ENCODE measurements at regions not wholly inside any gene's neighbourhood (a gene's known extent, or its start where the extent isn't known, plus 50 kb on each side); places are given as distances from the start of the nearest gene placed in this dataset.
"Not testable (repeated sequence)": the region's sequence is repeated elsewhere in the genome, so short reads cannot be mapped to it uniquely, and the experiment has no call there.

GRCh38 chr5:1983401-1983800 is 100.7 kb upstream of the IRX4 start:
- no peaks in the 10 kb centered on the region for H3K36me3 ChIP-seq
- H3K9ac ChIP-seq, result no peak overlapping the region
- H3K4me3 Mint-ChIP-seq, result no peak overlapping the region
- no peak overlapping the region for H3K4me2 ChIP-seq
- no peak overlapping the region for H3K27ac Mint-ChIP-seq
- H3K4me1 ChIP-seq, result no peaks in the 10 kb centered on the region
- no peaks in the 10 kb centered on the region for H3K36me3 Mint-ChIP-seq
- TF ChIP-seq CTCF (IDR thresholded peaks at IDR 0.05) (no peak), EZH2 (IDR thresholded peaks at IDR 0.05) (no peak), EZH2phosphoT487 (IDR thresholded peaks at IDR 0.05) (no peak)
- no peaks in the 10 kb centered on the region for H3K9me3 Mint-ChIP-seq
- H3K9me3 ChIP-seq (ENCODE audit: low read depth), result no peaks in the 10 kb centered on the region
- H3K27ac ChIP-seq, result no peak overlapping the region
- no peak overlapping the region for H3K4me3 ChIP-seq
- no peaks in the 10 kb centered on the region for H4K20me1 ChIP-seq (ENCODE audit: low read depth)
- no peaks in the 10 kb centered on the region for H3K4me1 Mint-ChIP-seq
- no peak for DNase-seq (ENCODE audit: low spot score)
- no peaks in the 10 kb centered on the region for H3K79me2 ChIP-seq (ENCODE audit: low read depth)
- no peaks in the 10 kb centered on the region for H3F3A ChIP-seq (ENCODE audit: low read depth)
- no peaks in the 10 kb centered on the region for H3K27me3 ChIP-seq
- H3K27me3 Mint-ChIP-seq (ENCODE audit: insufficient read depth, low read depth), result peaks cover 4% of the 10 kb centered on the region
- H2AFZ ChIP-seq (replicated peaks), result no peak overlapping the region

DNA sequence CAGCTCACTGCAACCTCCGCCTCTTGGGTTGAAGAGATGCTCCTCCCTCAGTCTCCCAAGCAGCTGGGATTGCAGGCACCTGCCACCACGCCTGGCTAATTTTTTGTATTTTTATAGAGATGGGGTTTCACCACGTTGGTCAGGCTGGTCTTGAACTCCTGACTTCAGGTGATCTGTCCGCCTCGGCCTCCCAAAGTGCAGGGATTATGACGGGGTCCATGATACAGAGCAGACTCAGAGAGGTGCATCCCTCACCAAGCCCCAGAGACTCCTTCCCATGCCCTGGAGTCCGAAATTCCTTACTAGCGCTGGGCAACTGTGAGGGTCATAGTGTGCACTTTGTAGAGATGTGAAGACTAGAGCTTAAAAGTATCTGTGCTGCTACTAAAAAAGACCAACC is 99.8 kb upstream of the IRX4 start:
- not testable (repeated sequence) for H3K36me3 ChIP-seq; H3K36me3 Mint-ChIP-seq; H3F3A ChIP-seq (ENCODE audit: low read depth); H2AFZ ChIP-seq (replicated peaks); H4K20me1 ChIP-seq (ENCODE audit: low read depth); H3K27me3 ChIP-seq; H3K4me3 ChIP-seq; H3K27ac Mint-ChIP-seq; H3K9me3 ChIP-seq (ENCODE audit: low read depth); H3K4me3 Mint-ChIP-seq; H3K9me3 Mint-ChIP-seq; H3K9ac ChIP-seq; DNase-seq (ENCODE audit: low spot score); H3K27ac ChIP-seq; H3K4me1 Mint-ChIP-seq; H3K79me2 ChIP-seq (ENCODE audit: low read depth); H3K4me2 ChIP-seq; H3K27me3 Mint-ChIP-seq (ENCODE audit: insufficient read depth, low read depth); H3K4me1 ChIP-seq

- Mint-ChIP-seq H3K27me3 (ENCODE audit: insufficient read depth, low read depth) (peaks cover 13% of the 10 kb centered on the region), H3K4me1 (peaks cover 10% of the 10 kb centered on the region), H3K4me3 (no peak overlapping the region), H3K27ac (no peak overlapping the region), H3K9me3 (no peaks in the 10 kb centered on the region), H3K36me3 (no peaks in the 10 kb centered on the region)
- H3F3A ChIP-seq (ENCODE audit: low read depth), result peaks cover 12% of the 10 kb centered on the region
- H3K9me3 ChIP-seq (ENCODE audit: low read depth), result no peaks in the 10 kb centered on the region
- no peaks in the 10 kb centered on the region for H3K36me3 ChIP-seq
- H3K79me2 ChIP-seq (ENCODE audit: low read depth), result no peaks in the 10 kb centered on the region
- peaks cover 12% of the 10 kb centered on the region for H3K4me1 ChIP-seq
- no peak overlapping the region for H3K4me3 ChIP-seq
- H3K27me3 ChIP-seq, result peaks cover 12% of the 10 kb centered on the region
- DNase-seq (ENCODE audit: low spot score), result no peak
- H3K4me2 ChIP-seq, result no peak overlapping the region
- no peak for TF ChIP-seq EZH2phosphoT487 (IDR thresholded peaks at IDR 0.05)
- TF ChIP-seq CTCF (IDR thresholded peaks at IDR 0.05), result no peak
- no peak for TF ChIP-seq EZH2 (IDR thresholded peaks at IDR 0.05)
- no peaks in the 10 kb centered on the region for H4K20me1 ChIP-seq (ENCODE audit: low read depth)
- H2AFZ ChIP-seq (replicated peaks), result no peak overlapping the region
- no peak overlapping the region for H3K27ac ChIP-seq
- no peak overlapping the region for H3K9ac ChIP-seq
These were observed 93.4 kb upstream of the IRX4 start for GRCh38 chr5:1975898-1976765.

DNA sequence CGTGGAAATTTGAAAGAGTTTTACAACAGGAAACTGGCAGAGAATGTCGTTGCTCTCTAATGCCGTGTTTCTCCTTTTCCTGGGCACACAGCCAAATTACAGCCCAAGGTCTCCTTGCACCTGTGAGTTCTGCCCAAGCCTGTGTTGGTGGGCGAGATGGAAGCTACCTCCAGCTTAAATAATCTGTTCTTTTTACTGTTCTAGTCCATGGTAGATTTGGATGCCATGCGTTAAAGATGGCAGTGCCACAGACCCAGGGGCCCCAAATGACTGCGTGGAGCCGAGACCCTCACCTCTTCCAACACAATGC is 92.6 kb upstream of the IRX4 start:
- H3K27me3 Mint-ChIP-seq (ENCODE audit: insufficient read depth, low read depth), result peaks cover 13% of the 10 kb centered on the region
- no peaks in the 10 kb centered on the region for H3K9me3 Mint-ChIP-seq

More for the DNA sequence above, 92.6 kb upstream of the IRX4 start:
- peaks cover 12% of the 10 kb centered on the region for H3F3A ChIP-seq (ENCODE audit: low read depth)
- Mint-ChIP-seq H3K4me1 (peaks cover 10% of the 10 kb centered on the region), H3K4me3 (no peak overlapping the region), H3K27ac (no peak overlapping the region), H3K36me3 (no peaks in the 10 kb centered on the region)
- DNase-seq (ENCODE audit: low spot score), result no peak
- H4K20me1 ChIP-seq (ENCODE audit: low read depth), result no peaks in the 10 kb centered on the region
- H3K79me2 ChIP-seq (ENCODE audit: low read depth), result no peaks in the 10 kb centered on the region
- H3K4me1 ChIP-seq, result peaks cover 12% of the 10 kb centered on the region
- H3K27ac ChIP-seq, result no peak overlapping the region
- H3K27me3 ChIP-seq, result peaks cover 12% of the 10 kb centered on the region
- no peak overlapping the region for H2AFZ ChIP-seq (replicated peaks)
- H3K9me3 ChIP-seq (ENCODE audit: low read depth), result no peaks in the 10 kb centered on the region
- H3K4me2 ChIP-seq, result no peak overlapping the region
- TF ChIP-seq EZH2phosphoT487 (IDR thresholded peaks at IDR 0.05), result no peak
- TF ChIP-seq CTCF (IDR thresholded peaks at IDR 0.05), result no peak
- no peak for TF ChIP-seq EZH2 (IDR thresholded peaks at IDR 0.05)
- H3K4me3 ChIP-seq, result no peak overlapping the region
- H3K36me3 ChIP-seq, result no peaks in the 10 kb centered on the region
- H3K9ac ChIP-seq, result no peak overlapping the region

Measured in neural progenitor cell (in vitro differentiated cells).